Endodermal cell (in vitro differentiated cells): ENCODE measurements at regions not wholly inside any gene's neighbourhood (a gene's known extent, or its start where the extent isn't known, plus 50 kb on each side); places are given as distances from the start of the nearest gene placed in this dataset.

Experiments used
- DNase-seq: peaks from one replicate; pipeline ENCODE4 v3.0.0-alpha.2; 2017
- H3K27ac ChIP-seq: 2 replicates; pipeline ENCODE4 v1.5.1; 2013; ENCODE audit warnings: mild to moderate bottlenecking, low read depth, low read length, moderate library complexity
- H3K27me3 ChIP-seq: 2 replicates; pipeline ENCODE4 v1.6.1; 2013; ENCODE audit warnings: mild to moderate bottlenecking, low read length, moderate library complexity; ENCODE audit not compliant: insufficient read depth, control insufficient read depth, poor library complexity, severe bottlenecking
- H3K36me3 ChIP-seq: 2 replicates; pipeline ENCODE4 v1.7.0; 2013; ENCODE audit warnings: mild to moderate bottlenecking, low read length, moderate library complexity; ENCODE audit not compliant: control insufficient read depth, insufficient read depth
- H3K4me1 ChIP-seq: one replicate; pipeline ENCODE4 v1.7.0; 2013; ENCODE audit warnings: low read length; ENCODE audit not compliant: control insufficient read depth, insufficient read depth
- H3K4me3 ChIP-seq: 2 replicates; pipeline ENCODE4 v1.5.1; 2013; ENCODE audit warnings: mild to moderate bottlenecking, low read length, moderate library complexity
- H3K9ac ChIP-seq: 2 replicates; pipeline ENCODE4 v1.6.1; 2013; ENCODE audit warnings: mild to moderate bottlenecking, low read length, moderate library complexity; ENCODE audit not compliant: poor library complexity, severe bottlenecking; ENCODE audit errors: extremely low read depth
- H3K9me3 ChIP-seq: 2 replicates; pipeline ENCODE4 v1.6.1; 2013; ENCODE audit warnings: mild to moderate bottlenecking, low read length, moderate library complexity; ENCODE audit not compliant: control insufficient read depth
- H3K27ac Mint-ChIP-seq: 2 replicates; pipeline ENCODE4 v1.8.0; 2020; ENCODE audit warnings: mixed read lengths
- H3K27me3 Mint-ChIP-seq: 2 replicates; pipeline ENCODE4 v1.8.0; 2021; ENCODE audit warnings: mild to moderate bottlenecking, mixed read lengths; ENCODE audit not compliant: insufficient read depth
- H3K36me3 Mint-ChIP-seq: 2 replicates; pipeline ENCODE4 v1.8.0; 2020; ENCODE audit warnings: low read depth, mixed read lengths
- H3K4me1 Mint-ChIP-seq: 2 replicates; pipeline ENCODE4 v1.8.0; 2020; ENCODE audit warnings: mixed read lengths
- H3K4me3 Mint-ChIP-seq: 2 replicates; pipeline ENCODE4 v1.8.0; 2020; ENCODE audit warnings: mild to moderate bottlenecking, moderate library complexity, mixed read lengths
- H3K9me3 Mint-ChIP-seq: 2 replicates; pipeline ENCODE4 v1.8.0; 2020; ENCODE audit warnings: mild to moderate bottlenecking, mixed read lengths
- CTCF ChIP-seq: fragments of 200-600 bp; sonication (generic); conservative IDR thresholded peaks from 2 replicates; pipeline ENCODE4 v1.5.0; 2021; ENCODE audit warnings: antibody characterized with exemption, mild to moderate bottlenecking
- WGBS, 2 experiments: methylation state at CpG; one replicate each; pipeline versions ENCODE4 v1.1.5 to v1.1.7; 2013; ENCODE audit warnings: missing lambda C conversion rate in 2 of 2, mixed read lengths in 1 of 2; ENCODE audit not compliant: insufficient coverage in 1 of 2, insufficient read length in 1 of 2; 5-methylcytosine and 5-hydroxymethylcytosine counted together

GRCh38 chr13:111565400-111565799 lies 245.0 kb downstream of the TEX29 start:
- 85 to 96% methylated on average over 4 to 10 of the region's 10 CpGs for WGBS, 2 experiments
- Mint-ChIP-seq H3K27ac (no peak overlapping the region), H3K27me3 (peaks cover 12% of the 10 kb centered on the region), H3K9me3 (peaks cover 13% of the 10 kb centered on the region), H3K36me3 (no peaks in the 10 kb centered on the region), H3K4me3 (no peak overlapping the region), H3K4me1 (no peaks in the 10 kb centered on the region)
- TF ChIP-seq CTCF, result no peak
- H3K9ac ChIP-seq, result no peak overlapping the region
- H3K27ac ChIP-seq, result no peak overlapping the region
- DNase-seq, result no peak
- no peaks in the 10 kb centered on the region for H3K36me3 ChIP-seq
- no peak overlapping the region for H3K4me3 ChIP-seq
- no peaks in the 10 kb centered on the region for H3K9me3 ChIP-seq
- no peaks in the 10 kb centered on the region for H3K4me1 ChIP-seq
- H3K27me3 ChIP-seq, result no peaks in the 10 kb centered on the region

DNA sequence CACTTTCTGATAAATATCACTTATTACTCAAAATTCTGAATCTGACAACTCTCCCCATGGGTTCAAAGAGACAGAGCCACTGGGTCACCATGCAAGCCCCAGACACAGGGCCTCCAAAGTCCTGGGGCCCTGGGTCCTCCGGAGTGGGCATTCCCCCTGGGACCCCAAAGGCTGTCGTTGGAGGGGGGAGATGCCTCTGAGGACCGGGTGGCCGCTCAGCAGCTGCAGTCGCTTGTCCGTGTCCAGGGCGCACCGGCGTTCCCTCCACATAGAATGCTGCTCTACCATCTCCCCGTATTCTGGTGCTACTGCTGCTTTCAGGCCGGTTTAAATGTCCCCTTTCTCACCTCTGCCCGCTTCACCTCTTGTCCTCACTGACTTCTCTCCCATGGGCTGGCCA lies 246.1 kb downstream of the TEX29 start:
- no peaks in the 10 kb centered on the region for H3K4me1 Mint-ChIP-seq
- 84 to 91% methylated on average over 8 to 12 of the region's 12 CpGs for WGBS, 2 experiments
- Histone ChIP-seq H3K4me3 (no peak overlapping the region), H3K36me3 (no peaks in the 10 kb centered on the region), H3K27ac (no peak overlapping the region), H3K27me3 (no peaks in the 10 kb centered on the region), H3K4me1 (no peaks in the 10 kb centered on the region), H3K9me3 (no peaks in the 10 kb centered on the region), H3K9ac (no peak overlapping the region)
- DNase-seq, result no peak
- peaks cover 12% of the 10 kb centered on the region for H3K27me3 Mint-ChIP-seq
- peaks cover 13% of the 10 kb centered on the region for H3K9me3 Mint-ChIP-seq
- no peak overlapping the region for H3K4me3 Mint-ChIP-seq
- no peak for TF ChIP-seq CTCF
- no peak overlapping the region for H3K27ac Mint-ChIP-seq
- no peaks in the 10 kb centered on the region for H3K36me3 Mint-ChIP-seq

DNA sequence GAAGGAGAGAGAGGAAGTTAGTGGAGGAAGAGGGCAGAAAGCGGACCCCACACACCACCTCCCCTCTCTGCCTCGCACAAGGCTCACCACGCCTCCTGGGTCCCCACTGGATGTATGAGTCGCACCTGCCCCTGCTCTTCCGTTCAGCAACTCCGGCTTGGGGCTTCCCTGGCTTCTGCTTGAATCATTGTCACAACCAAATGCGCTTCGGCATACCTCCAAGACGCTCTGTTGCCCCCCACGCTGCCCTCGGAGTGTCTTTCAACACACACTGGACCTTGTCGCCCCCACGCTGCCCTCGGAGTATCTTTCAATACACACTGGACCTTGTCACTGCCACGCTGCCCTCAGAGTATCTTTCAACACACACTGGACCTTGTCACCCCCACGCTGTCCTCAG lies 247.2 kb downstream of the TEX29 start:
- Mint-ChIP-seq H3K4me1 (no peaks in the 10 kb centered on the region), H3K27ac (no peak overlapping the region), H3K36me3 (no peaks in the 10 kb centered on the region), H3K9me3 (peaks cover 19% of the 10 kb centered on the region), H3K27me3 (peaks cover 9% of the 10 kb centered on the region), H3K4me3 (no peak overlapping the region)
- TF ChIP-seq CTCF, result no peak
- Histone ChIP-seq H3K9me3 (no peaks in the 10 kb centered on the region), H3K36me3 (no peaks in the 10 kb centered on the region), H3K27ac (no peak overlapping the region), H3K4me1 (no peaks in the 10 kb centered on the region), H3K4me3 (no peak overlapping the region), H3K9ac (no peak overlapping the region), H3K27me3 (no peaks in the 10 kb centered on the region)
- DNase-seq, result no peak
- 78 to 88% methylated on average over 9 to 15 of the region's 16 CpGs for WGBS, 2 experiments
